GM12878 (cell line): ENCODE measurements at regions not wholly inside any gene's neighbourhood (a gene's known extent, or its start where the extent isn't known, plus 50 kb on each side); places are given as distances from the start of the nearest gene placed in this dataset.

Experiments
- BHLHE40 ChIP-seq, 2 experiments: fragments of 450-650 bp in 1 of 2; IDR thresholded peaks; 2 replicates each; pipeline ENCODE4 v1.6.1; 2011 to 2017; ENCODE audit warnings: low read depth in 2 of 2, borderline replicate concordance in 1 of 2, improper control_type of control experiment in 1 of 2, low read length in 1 of 2, mild to moderate bottlenecking in 1 of 2
- MXI1 ChIP-seq: fragments of 150-350 bp; IDR thresholded peaks from 2 replicates; pipeline ENCODE4 v1.6.1; 2011; ENCODE audit warnings: low read depth, mild to moderate bottlenecking, inconsistent platforms, low read length, improper control_type of control experiment
- NRF1 ChIP-seq: conservative IDR thresholded peaks from 2 replicates; pipeline ENCODE4 v1.6.1; 2011; ENCODE audit warnings: mild to moderate bottlenecking, low read depth, low read length, improper control_type of control experiment
- POLR2A ChIP-seq: IDR thresholded peaks from 2 replicates; pipeline ENCODE4 v1.6.1; 2011; ENCODE audit warnings: low read depth, mild to moderate bottlenecking, low read length
- SIN3A ChIP-seq: IDR thresholded peaks from 2 replicates; pipeline ENCODE4 v1.6.1; 2012; ENCODE audit warnings: low read depth, low read length, improper control_type of control experiment
- TCF7 ChIP-seq: IDR thresholded peaks from 2 replicates; pipeline ENCODE4 v1.6.1; 2014; ENCODE audit warnings: antibody characterized with exemption, borderline replicate concordance
- ZNF217 ChIP-seq: fragments of 450-650 bp; IDR thresholded peaks from 2 replicates; pipeline ENCODE4 v1.6.1; 2017; ENCODE audit warnings: antibody characterized with exemption, mild to moderate bottlenecking

GRCh38 chr15:35218215-35218614 is 133.1 kb upstream of the NANOGP8 start:
- TF ChIP-seq TCF7 (no peak), MXI1 (no peak), BHLHE40 (IDR thresholded peaks at IDR 0.05; ENCODE audit: borderline replicate concordance in 1 of 2, low read depth in 2 of 2, low read length in 1 of 2) (no peak), NRF1 (no peak), POLR2A (no peak), SIN3A (no peak), ZNF217 (no peak)
